HG03457 (cell line): ENCODE measurements at regions not wholly inside any gene's neighbourhood (a gene's known extent, or its start where the extent isn't known, plus 50 kb on each side); places are given as distances from the start of the nearest gene placed in this dataset.

Experiments
- ATAC-seq: cut with Tn5 transposase; IDR thresholded peaks from one replicate; pipeline ENCODE4 v1.9.1; 2021; ENCODE audit warnings: moderate number of reproducible peaks; ENCODE audit not compliant: unreplicated experiment

DNA sequence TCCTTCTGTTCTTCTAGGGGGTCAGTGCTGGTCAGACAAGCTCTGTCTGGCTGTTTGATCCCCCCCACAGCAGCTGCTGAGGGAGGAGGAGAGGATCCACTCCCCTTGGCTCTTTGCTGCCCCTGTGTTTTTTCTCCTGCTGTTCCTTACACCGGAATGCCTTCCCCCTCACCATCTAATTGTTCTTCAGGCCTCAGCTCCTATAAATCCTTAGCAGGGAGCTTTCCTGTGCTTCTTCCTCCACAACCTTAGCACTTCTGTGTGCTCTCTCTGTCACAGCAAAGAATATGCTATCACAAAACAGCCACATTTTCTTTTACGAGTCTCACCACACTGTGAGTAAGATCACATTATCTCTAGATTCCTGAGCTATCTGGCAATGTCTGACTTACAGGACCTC lies 196.6 kb downstream of the OTOR start:
- ATAC-seq: no peak

GRCh38 chr20:16945619-16946018 lies 197.5 kb downstream of the OTOR start:
- ATAC-seq: no peak

DNA sequence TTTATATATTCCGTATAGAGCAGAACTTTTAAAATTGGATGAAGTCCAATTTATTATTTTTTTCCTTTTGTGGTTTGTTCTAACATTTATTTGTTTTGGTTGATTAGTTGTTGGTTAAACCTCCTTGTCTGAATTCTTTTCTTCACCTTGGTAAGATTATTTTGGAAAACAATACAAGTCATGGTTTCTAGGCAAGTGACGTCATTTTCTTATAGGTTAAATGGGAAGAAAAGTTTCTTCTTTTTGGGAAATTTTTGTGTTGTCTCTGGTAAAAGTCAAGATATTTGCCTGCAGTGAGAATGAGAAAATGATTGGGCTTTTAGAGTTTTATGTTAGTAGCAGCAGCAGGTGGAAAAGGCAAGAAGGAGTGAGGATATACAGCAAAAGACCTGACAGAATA lies 197.9 kb downstream of the OTOR start:
- no peak for ATAC-seq

GRCh38 chr20:16947479-16947878 lies 199.3 kb downstream of the OTOR start:
- ATAC-seq: no peak

- ATAC-seq: no peak
Measured at GRCh38 chr20:16951876-16952275, 203.7 kb downstream of the OTOR start.

- ATAC-seq: no peak
Measured at GRCh38 chr20:16952965-16953364, 204.8 kb downstream of the OTOR start.

- no peak for ATAC-seq
Measured at GRCh38 chr20:16953858-16954257, 205.7 kb downstream of the OTOR start.

GRCh38 chr20:16955462-16955861 lies 207.3 kb downstream of the OTOR start:
- no peak for ATAC-seq

GRCh38 chr20:16955971-16956370 lies 207.8 kb downstream of the OTOR start:
- ATAC-seq: no peak

DNA sequence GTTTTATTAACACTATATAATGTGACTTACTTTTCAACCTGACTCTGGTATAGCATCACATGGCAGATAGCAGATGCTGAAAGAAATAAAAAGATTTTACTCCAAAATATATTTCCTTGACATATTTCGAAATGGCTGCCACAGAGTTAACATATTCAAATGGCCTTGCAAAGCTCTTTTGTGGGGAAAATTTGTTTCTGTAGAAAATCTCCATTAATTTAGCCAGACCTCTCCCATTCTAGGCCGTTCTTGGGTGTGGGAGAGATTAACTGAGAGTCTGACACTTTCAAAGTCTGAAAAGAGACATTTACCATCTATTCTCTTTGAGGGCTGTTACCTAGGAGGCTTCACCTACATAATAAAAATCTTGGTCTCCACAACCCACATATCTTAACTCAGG lies 217.2 kb downstream of the OTOR start:
- ATAC-seq: no peak

- ATAC-seq: no peak
Measured at GRCh38 chr20:16966276-16966880, 218.2 kb downstream of the OTOR start.

- ATAC-seq: no peak
Measured at GRCh38 chr20:16968099-16968498, 219.9 kb downstream of the OTOR start.

- ATAC-seq: no peak
Measured at GRCh38 chr20:16970776-16971175, 222.6 kb downstream of the OTOR start.

- ATAC-seq: no peak
Measured at GRCh38 chr20:16974080-16974854, 226.1 kb downstream of the OTOR start.

- ATAC-seq: no peak
Measured at GRCh38 chr20:16974855-16975162, 226.7 kb downstream of the OTOR start.

GRCh38 chr20:16975682-16976081 lies 227.5 kb downstream of the OTOR start:
- no peak for ATAC-seq

DNA sequence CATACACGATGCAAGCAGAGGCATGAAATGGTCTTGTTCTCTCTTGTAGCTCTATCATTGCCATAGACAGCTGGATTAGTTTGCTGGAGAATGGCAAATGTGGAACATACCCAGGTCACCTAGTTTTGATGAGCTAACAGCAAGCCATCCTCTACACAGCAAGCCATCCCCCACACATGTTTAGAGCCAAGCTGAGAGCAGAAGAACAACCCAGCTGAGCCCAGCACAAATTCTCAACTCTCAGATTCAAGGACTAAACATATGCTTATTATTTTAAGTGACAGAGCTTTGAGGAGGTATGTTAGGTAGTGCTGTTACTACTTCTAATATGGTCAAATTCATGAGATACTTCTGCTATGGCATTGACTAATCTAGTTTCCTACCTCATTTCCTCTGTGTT lies 230.3 kb downstream of the OTOR start:
- ATAC-seq: no peak

GRCh38 chr20:16982091-16982726 lies 234.1 kb downstream of the OTOR start:
- ATAC-seq: no peak

GRCh38 chr20:16984481-16984880 lies 236.3 kb downstream of the OTOR start:
- no peak for ATAC-seq

DNA sequence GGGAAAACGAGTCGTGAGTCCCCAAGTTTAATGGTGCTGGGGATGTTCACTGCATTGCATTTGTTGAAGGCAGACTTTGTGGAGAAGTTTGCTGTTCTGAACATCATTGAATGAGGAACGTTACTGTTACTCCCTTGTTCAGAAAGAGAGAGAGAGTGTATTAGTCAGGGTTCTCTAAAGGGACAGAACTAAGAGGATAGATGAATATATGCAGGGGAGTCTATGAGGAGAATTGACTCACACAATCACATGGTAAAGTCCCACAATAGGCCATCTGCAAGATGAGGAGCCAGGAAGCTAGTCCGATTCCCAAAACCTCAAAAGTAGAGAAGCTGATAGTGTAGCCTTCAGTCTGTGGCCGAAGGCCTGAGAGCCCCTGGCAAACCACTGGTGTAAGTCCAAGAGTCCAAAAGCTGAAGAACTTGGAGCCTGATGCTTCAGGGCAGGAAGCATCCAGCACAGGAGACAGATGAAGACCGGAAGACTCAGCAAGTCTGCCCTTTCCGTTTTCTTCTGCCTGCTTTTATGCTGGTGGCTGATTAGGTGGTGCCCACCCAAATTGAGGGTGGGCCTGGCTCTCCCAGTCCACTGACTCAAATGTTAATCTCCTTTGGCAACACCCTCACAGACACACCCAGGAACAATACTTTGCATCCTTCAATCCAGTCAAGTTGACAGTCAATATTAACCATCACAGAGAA lies 223.5 kb upstream of the PCSK2 start:
- ATAC-seq: no peak

- ATAC-seq: no peak
Measured at GRCh38 chr20:17010181-17010580, 216.7 kb upstream of the PCSK2 start.
